ENCODE measurements at regions not wholly inside any gene's neighbourhood (a gene's known extent, or its start where the extent isn't known, plus 50 kb on each side); places are given as distances from the start of the nearest gene placed in this dataset.
"Not testable (repeated sequence)": the region's sequence is repeated elsewhere in the genome, so short reads cannot be mapped to it uniquely, and the experiment has no call there.

GRCh38 chr22:26968859-26969523 is 311.6 kb downstream of the MIAT start:
- FAIRE-seq (no peak), DNase-seq (ENCODE audit: insufficient read length, low spot score) (no peak)
- no peak for TF ChIP-seq POLR2A (IDR thresholded peaks at IDR 0.05; ENCODE audit: low read depth, low read length)

GRCh38 chr22:26970809-26971394 is 313.5 kb downstream of the MIAT start:
- no peak for DNase-seq (ENCODE audit: insufficient read length, low spot score)
- TF ChIP-seq POLR2A (IDR thresholded peaks at IDR 0.05; ENCODE audit: low read depth, low read length) = no peak
- FAIRE-seq = no peak

GRCh38 chr22:26972286-26972685 is 314.9 kb downstream of the MIAT start:
- no peak for DNase-seq (ENCODE audit: insufficient read length, low spot score)
- FAIRE-seq = no peak
- no peak for TF ChIP-seq POLR2A (IDR thresholded peaks at IDR 0.05; ENCODE audit: low read depth, low read length)

- not testable (repeated sequence) for FAIRE-seq; DNase-seq (ENCODE audit: insufficient read length, low spot score)
Observed at GRCh38 chr22:26972915-26973314, 315.5 kb downstream of the MIAT start.

- TF ChIP-seq POLR2A (IDR thresholded peaks at IDR 0.05; ENCODE audit: low read depth, low read length) = no peak
- no peak for FAIRE-seq
Observed at GRCh38 chr22:26974034-26974433, 316.6 kb downstream of the MIAT start.

GRCh38 chr22:26974914-26975803 is 317.8 kb downstream of the MIAT start:
- no peak for FAIRE-seq
- no peak for TF ChIP-seq POLR2A (IDR thresholded peaks at IDR 0.05; ENCODE audit: low read depth, low read length)
- DNase-seq (ENCODE audit: insufficient read length, low spot score) = no peak

More at GRCh38 chr22:26974034-26974433, 316.6 kb downstream of the MIAT start:
- no peak for DNase-seq (ENCODE audit: insufficient read length, low spot score)

GRCh38 chr22:26975865-26976264 is 318.5 kb downstream of the MIAT start:
- no peak for FAIRE-seq
- no peak for TF ChIP-seq POLR2A (IDR thresholded peaks at IDR 0.05; ENCODE audit: low read depth, low read length)

GRCh38 chr22:26977741-26978376 is 320.5 kb downstream of the MIAT start:
- no peak for TF ChIP-seq POLR2A (IDR thresholded peaks at IDR 0.05; ENCODE audit: low read depth, low read length)
- DNase-seq (ENCODE audit: insufficient read length, low spot score) (no peak), FAIRE-seq (no peak)

More at GRCh38 chr22:26975865-26976264, 318.5 kb downstream of the MIAT start:
- DNase-seq (ENCODE audit: insufficient read length, low spot score) = no peak

GRCh38 chr22:26979294-26979693 is 321.9 kb downstream of the MIAT start:
- FAIRE-seq (no peak), DNase-seq (ENCODE audit: insufficient read length, low spot score) (no peak)
- no peak for TF ChIP-seq POLR2A (IDR thresholded peaks at IDR 0.05; ENCODE audit: low read depth, low read length)

- TF ChIP-seq POLR2A (IDR thresholded peaks at IDR 0.05; ENCODE audit: low read depth, low read length) = no peak
- DNase-seq (ENCODE audit: insufficient read length, low spot score) (no peak), FAIRE-seq (no peak)
Observed at GRCh38 chr22:26981111-26981510, 323.7 kb downstream of the MIAT start.

GRCh38 chr22:26981541-26981940 is 324.2 kb downstream of the MIAT start:
- FAIRE-seq = no peak
- no peak for TF ChIP-seq POLR2A (IDR thresholded peaks at IDR 0.05; ENCODE audit: low read depth, low read length)
- no peak for DNase-seq (ENCODE audit: insufficient read length, low spot score)

- DNase-seq (ENCODE audit: insufficient read length, low spot score) (no peak), FAIRE-seq (no peak)
- no peak for TF ChIP-seq POLR2A (IDR thresholded peaks at IDR 0.05; ENCODE audit: low read depth, low read length)
Observed at GRCh38 chr22:26983311-26983710, 325.9 kb downstream of the MIAT start.

- FAIRE-seq = no peak
- no peak for TF ChIP-seq POLR2A (IDR thresholded peaks at IDR 0.05; ENCODE audit: low read depth, low read length)
- no peak for DNase-seq (ENCODE audit: insufficient read length, low spot score)
Observed at GRCh38 chr22:26985206-26985605, 327.8 kb downstream of the MIAT start.
